Mucosa of descending colon (tissue), 3 donors: ENCODE measurements at regions not wholly inside any gene's neighbourhood (a gene's known extent, or its start where the extent isn't known, plus 50 kb on each side); places are given as distances from the start of the nearest gene placed in this dataset.

Source experiments
- ATAC-seq: fragments of 200-7000 bp; cut with Tn5 transposase; one replicate; pipeline ENCODE4 v1.9.1; 2020; ENCODE audit warnings: mild to moderate bottlenecking, moderate library complexity
- DNase-seq, 3 donors: peaks; one replicate each; pipeline ENCODE4 v3.0.0-alpha.2; 2020
- H3K36me3 ChIP-seq: fragments of 200-600 bp; one replicate; pipeline ENCODE4 v1.8.0; 2021; ENCODE audit warnings: low read depth, mild to moderate bottlenecking
- H3K4me1 ChIP-seq: fragments of 200-600 bp; one replicate; pipeline ENCODE4 v1.8.0; 2021; ENCODE audit warnings: low read depth, mild to moderate bottlenecking
- H3K4me3 ChIP-seq: fragments of 200-600 bp; one replicate; pipeline ENCODE4 v1.8.0; 2021; ENCODE audit warnings: mild to moderate bottlenecking
- H3K9me3 ChIP-seq: fragments of 200-600 bp; one replicate; pipeline ENCODE4 v1.8.0; 2021; ENCODE audit warnings: mild to moderate bottlenecking
- CTCF ChIP-seq: fragments of 200-600 bp; IDR thresholded peaks from one replicate; pipeline ENCODE4 v1.8.0; 2022; ENCODE audit warnings: antibody characterized with exemption, mild to moderate bottlenecking
- intact Hi-C, 2 donors: fragments of 100-400 bp; cut with DNase I in 1 of 2; cut with micrococcal nuclease in 1 of 2; formaldehyde crosslinking; loops; one replicate each; pipeline versions ENCODE4 v1.11.0 to v1.11.1; 2022; cut with DNase I, micrococcal nuclease
- donor health status: DM: no; HTN: no; CAD: no; lungs with moderate emphysema.
- donor health status: DM: no; HTN: no; CAD: no.
- donor health status: DM: no; HTN: yes; CAD: no.

- DNase-seq (no peak), ATAC-seq (no peak)
- no peaks in the 10 kb centered on the region for H3K4me1 ChIP-seq
- H3K36me3 ChIP-seq, result no peaks in the 10 kb centered on the region
- no peaks in the 10 kb centered on the region for H3K9me3 ChIP-seq
- TF ChIP-seq CTCF, result no peak
- H3K4me3 ChIP-seq, result no peak overlapping the region
- intact Hi-C loops, result no loop called here
These were observed 229.0 kb upstream of the ZC3H12C start for GRCh38 chr11:109864151-109864661.

- H3K9me3 ChIP-seq, result no peaks in the 10 kb centered on the region
- intact Hi-C loops, result no loop called here
- H3K36me3 ChIP-seq, result no peaks in the 10 kb centered on the region
- no peaks in the 10 kb centered on the region for H3K4me1 ChIP-seq
- ATAC-seq (no peak), DNase-seq (no peak)
- TF ChIP-seq CTCF, result no peak
- H3K4me3 ChIP-seq, result no peak overlapping the region
These were observed 228.2 kb upstream of the ZC3H12C start for GRCh38 chr11:109864834-109865547.

- intact Hi-C loops, result no loop called here
- Histone ChIP-seq H3K9me3 (no peaks in the 10 kb centered on the region), H3K36me3 (no peaks in the 10 kb centered on the region), H3K4me3 (no peak overlapping the region), H3K4me1 (no peaks in the 10 kb centered on the region)
- ATAC-seq (peak; percentile 61), DNase-seq (peak in 1 of 3 donors; percentile 15)
- TF ChIP-seq CTCF, result no peak
These were observed 227.5 kb upstream of the ZC3H12C start for GRCh38 chr11:109865548-109866186.

GRCh38 chr11:109867784-109868183, 225.4 kb upstream of the ZC3H12C start:
- intact Hi-C loops, result no loop called here
- DNase-seq, result no peak
- H3K36me3 ChIP-seq, result no peaks in the 10 kb centered on the region
- no peak for ATAC-seq
- H3K4me1 ChIP-seq, result no peaks in the 10 kb centered on the region
- no peak overlapping the region for H3K4me3 ChIP-seq
- no peak for TF ChIP-seq CTCF
- no peaks in the 10 kb centered on the region for H3K9me3 ChIP-seq

- no peak for ATAC-seq
- intact Hi-C loops, result no loop called here
- TF ChIP-seq CTCF, result no peak
These were observed 223.7 kb upstream of the ZC3H12C start for GRCh38 chr11:109869536-109869935.

More at GRCh38 chr11:109869536-109869935, 223.7 kb upstream of the ZC3H12C start:
- Histone ChIP-seq H3K36me3 (no peaks in the 10 kb centered on the region), H3K9me3 (no peaks in the 10 kb centered on the region), H3K4me3 (no peak overlapping the region), H3K4me1 (no peaks in the 10 kb centered on the region)
- DNase-seq, result no peak
